ENCODE measurements at regions not wholly inside any gene's neighbourhood (a gene's known extent, or its start where the extent isn't known, plus 50 kb on each side); places are given as distances from the start of the nearest gene placed in this dataset.

DNA sequence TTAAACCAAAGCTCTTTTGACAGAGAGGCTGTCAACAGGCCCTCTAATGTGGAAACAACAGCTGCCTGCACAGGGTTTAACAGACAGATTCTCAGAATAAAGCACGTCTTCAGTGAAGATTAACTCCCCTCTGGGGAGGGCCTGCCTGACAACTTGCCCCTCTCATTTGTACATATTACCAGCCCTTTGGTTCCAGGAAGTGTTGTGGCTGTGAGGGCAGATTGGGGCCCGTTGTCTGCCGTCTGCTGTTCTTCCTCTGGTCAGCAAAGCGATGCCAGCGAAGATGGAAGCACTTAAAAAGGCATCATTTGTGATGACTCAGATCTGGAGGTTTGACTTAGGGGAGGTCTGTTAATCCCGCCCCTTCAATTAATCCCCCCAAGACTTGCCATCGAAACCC is 177.0 kb upstream of the IRX6 start:
- POLR2A ChIA-PET, result no interaction called here
- Histone ChIP-seq H3K9me1 (replicated peaks; ENCODE audit: control insufficient read depth, extremely low read depth, insufficient read depth, low read length) (no peaks in the 10 kb centered on the region), H3K9me3 (replicated peaks; ENCODE audit: control insufficient read depth, insufficient read depth, low read length) (no peaks in the 10 kb centered on the region), H3K4me1 (ENCODE audit: control insufficient read depth, extremely low read depth, insufficient read depth, low read length) (no peaks in the 10 kb centered on the region), H3K79me2 (ENCODE audit: control insufficient read depth, insufficient read depth, low read length) (no peaks in the 10 kb centered on the region), H2AFZ (ENCODE audit: low read depth, low read length) (no peak overlapping the region), H3K27ac (ENCODE audit: insufficient read depth, low read depth, low read length) (no peak overlapping the region), H3K4me2 (ENCODE audit: insufficient read depth, low read length) (no peak overlapping the region), H3K4me3 (replicated peaks in 1 of 3; ENCODE audit: insufficient read depth in 1 of 3, low read depth in 1 of 3, low read length in 3 of 3) (no peak overlapping the region), H3K36me3 (ENCODE audit: control insufficient read depth in 2 of 2, extremely low read depth in 1 of 2, insufficient read depth in 2 of 2, low read length in 2 of 2) (no peaks in the 10 kb centered on the region), H3K27me3 (ENCODE audit: control insufficient read depth in 2 of 2, insufficient read depth in 2 of 2, low read length in 2 of 2) (no peaks in the 10 kb centered on the region), H4K20me1 (replicated peaks; ENCODE audit: control insufficient read depth, extremely low read depth, insufficient read depth, low read length) (no peaks in the 10 kb centered on the region), H3K9ac (replicated peaks; ENCODE audit: extremely low read depth, insufficient read depth, low read length) (no peak overlapping the region)
- no TSS peak for BruUV-seq (replicated peaks)
- intact Hi-C loops (cut with micrococcal nuclease), result no loop called here
- no peak for DNase-seq (ENCODE audit: low read depth, low spot score)
- dilution Hi-C loops (cut with MboI; ENCODE audit: extremely low pct_ligation_motif_present, low sequenced_read_pairs), result no loop called here
- TF ChIP-seq MYC (IDR thresholded peaks at IDR 0.05; ENCODE audit: low read depth, low read length) (no peak), EZH2 (IDR thresholded peaks at IDR 0.05; ENCODE audit: borderline replicate concordance, low read depth, low read length, severe bottlenecking) (no peak), FOS (IDR thresholded peaks at IDR 0.05; ENCODE audit: borderline replicate concordance, insufficient read depth, low read length) (no peak)
- no peak for FAIRE-seq
- CTCF ChIA-PET, result no interaction called here

DNA sequence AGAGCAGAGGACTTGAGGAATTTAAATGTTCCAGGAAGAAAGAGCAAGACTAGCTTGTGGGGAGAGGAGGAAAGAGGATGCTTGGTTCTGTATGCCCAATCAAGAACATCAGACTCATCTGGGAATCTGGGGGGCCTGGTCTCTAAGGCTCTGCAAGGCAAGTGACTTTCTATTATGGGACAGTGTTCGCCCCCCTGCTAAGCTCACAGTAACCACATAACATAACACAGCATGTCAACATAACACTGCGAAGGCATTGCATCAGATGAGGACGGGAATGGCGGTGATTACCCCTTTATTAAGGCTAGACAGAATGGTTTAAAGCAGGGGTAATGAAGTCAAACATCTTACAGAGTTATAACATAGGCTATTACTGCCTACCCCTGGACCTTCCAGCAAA is 176.6 kb upstream of the IRX6 start:
- BruUV-seq (replicated peaks), result no TSS peak
- DNase-seq (ENCODE audit: low read depth, low spot score), result no peak
- H3K36me3 ChIP-seq (ENCODE audit: control insufficient read depth in 2 of 2, extremely low read depth in 1 of 2, insufficient read depth in 2 of 2, low read length in 2 of 2), result no peaks in the 10 kb centered on the region
- no peaks in the 10 kb centered on the region for H3K9me3 ChIP-seq (replicated peaks; ENCODE audit: control insufficient read depth, insufficient read depth, low read length)
- no peak overlapping the region for H3K4me2 ChIP-seq (ENCODE audit: insufficient read depth, low read length)
- H3K27ac ChIP-seq (ENCODE audit: insufficient read depth, low read depth, low read length), result no peak overlapping the region
- POLR2A ChIA-PET, result no interaction called here
- no peak overlapping the region for H3K9ac ChIP-seq (replicated peaks; ENCODE audit: extremely low read depth, insufficient read depth, low read length)
- dilution Hi-C loops (cut with MboI; ENCODE audit: extremely low pct_ligation_motif_present, low sequenced_read_pairs), result no loop called here
- H3K9me1 ChIP-seq (replicated peaks; ENCODE audit: control insufficient read depth, extremely low read depth, insufficient read depth, low read length), result no peaks in the 10 kb centered on the region
- H3K4me1 ChIP-seq (ENCODE audit: control insufficient read depth, extremely low read depth, insufficient read depth, low read length), result no peaks in the 10 kb centered on the region
- FAIRE-seq, result no peak
- intact Hi-C loops (cut with micrococcal nuclease), result no loop called here
- H2AFZ ChIP-seq (ENCODE audit: low read depth, low read length), result no peak overlapping the region
- TF ChIP-seq MYC (IDR thresholded peaks at IDR 0.05; ENCODE audit: low read depth, low read length) (no peak), JUN (IDR thresholded peaks at IDR 0.05; ENCODE audit: borderline replicate concordance, insufficient read depth, insufficient read length, low read depth) (no peak), GATA2 (IDR thresholded peaks at IDR 0.05; ENCODE audit: insufficient read depth, insufficient read length, low read depth, low read length) (no peak), POLR2AphosphoS5 (IDR thresholded peaks at IDR 0.05; ENCODE audit: insufficient read depth, low read depth, low read length) (no peak), EZH2 (IDR thresholded peaks at IDR 0.05; ENCODE audit: borderline replicate concordance, low read depth, low read length, severe bottlenecking) (no peak), POLR2A (IDR thresholded peaks at IDR 0.05; ENCODE audit: low read depth, low read length) (no peak), FOS (IDR thresholded peaks at IDR 0.05; ENCODE audit: borderline replicate concordance, insufficient read depth, low read length) (no peak)
- TF ChIP-seq, protein P1, sequence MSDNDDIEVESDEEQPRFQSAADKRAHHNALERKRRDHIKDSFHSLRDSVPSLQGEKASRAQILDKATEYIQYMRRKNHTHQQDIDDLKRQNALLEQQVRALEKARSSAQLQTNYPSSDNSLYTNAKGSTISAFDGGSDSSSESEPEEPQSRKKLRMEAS (IDR thresholded peaks at IDR 0.05; ENCODE audit: insufficient read depth, insufficient read length), result no peak
- TF ChIP-seq, protein P2, sequence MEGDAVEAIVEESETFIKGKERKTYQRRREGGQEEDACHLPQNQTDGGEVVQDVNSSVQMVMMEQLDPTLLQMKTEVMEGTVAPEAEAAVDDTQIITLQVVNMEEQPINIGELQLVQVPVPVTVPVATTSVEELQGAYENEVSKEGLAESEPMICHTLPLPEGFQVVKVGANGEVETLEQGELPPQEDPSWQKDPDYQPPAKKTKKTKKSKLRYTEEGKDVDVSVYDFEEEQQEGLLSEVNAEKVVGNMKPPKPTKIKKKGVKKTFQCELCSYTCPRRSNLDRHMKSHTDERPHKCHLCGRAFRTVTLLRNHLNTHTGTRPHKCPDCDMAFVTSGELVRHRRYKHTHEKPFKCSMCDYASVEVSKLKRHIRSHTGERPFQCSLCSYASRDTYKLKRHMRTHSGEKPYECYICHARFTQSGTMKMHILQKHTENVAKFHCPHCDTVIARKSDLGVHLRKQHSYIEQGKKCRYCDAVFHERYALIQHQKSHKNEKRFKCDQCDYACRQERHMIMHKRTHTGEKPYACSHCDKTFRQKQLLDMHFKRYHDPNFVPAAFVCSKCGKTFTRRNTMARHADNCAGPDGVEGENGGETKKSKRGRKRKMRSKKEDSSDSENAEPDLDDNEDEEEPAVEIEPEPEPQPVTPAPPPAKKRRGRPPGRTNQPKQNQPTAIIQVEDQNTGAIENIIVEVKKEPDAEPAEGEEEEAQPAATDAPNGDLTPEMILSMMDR (IDR thresholded peaks at IDR 0.05; ENCODE audit: extremely low read depth in 1 of 2, insufficient read depth in 1 of 2, low read depth in 1 of 2, low read length in 2 of 2), result no peak
- H4K20me1 ChIP-seq (replicated peaks; ENCODE audit: control insufficient read depth, extremely low read depth, insufficient read depth, low read length), result no peaks in the 10 kb centered on the region
- no peak overlapping the region for H3K4me3 ChIP-seq (replicated peaks in 1 of 3; ENCODE audit: insufficient read depth in 1 of 3, low read depth in 1 of 3, low read length in 3 of 3)
- CTCF ChIA-PET, result no interaction called here
- H3K79me2 ChIP-seq (ENCODE audit: control insufficient read depth, insufficient read depth, low read length), result no peaks in the 10 kb centered on the region
- H3K27me3 ChIP-seq (ENCODE audit: control insufficient read depth in 2 of 2, insufficient read depth in 2 of 2, low read length in 2 of 2), result no peaks in the 10 kb centered on the region

All from endothelial cell of umbilical vein (primary cell).